IMR-90 (cell line): ENCODE measurements at regions not wholly inside any gene's neighbourhood (a gene's known extent, or its start where the extent isn't known, plus 50 kb on each side); places are given as distances from the start of the nearest gene placed in this dataset.

ENCODE experiments used
- ATAC-seq: fragments of 200-7000 bp; cut with Tn5 transposase; 2 replicates; pipeline ENCODE4 v1.9.1; 2020; ENCODE audit warnings: low read depth, mild to moderate bottlenecking, moderate library complexity
- BruUV-seq: library from RNA; stranded (reverse); fragments of 400-500 nt; replicated peaks from 2 replicates; lab custom pipeline; 2021; lab: Mats Ljungman, UMichigan
- CTCF ChIA-PET: fragments of 300-600 bp; formaldehyde crosslinking; extraction: SDS; loops from one replicate; lab custom pipeline; 2021; ENCODE audit warnings: antibody characterized with exemption; lab: Yijun Ruan, JAX
- POLR2A ChIA-PET: fragments of 300-600 bp; sonication (Branson Sonifier 250); formaldehyde crosslinking; loops from one replicate; lab custom pipeline; 2022; ENCODE audit warnings: antibody characterized with exemption; ENCODE audit not compliant: unreplicated experiment; lab: Charles Lee
- DNase-seq: peaks from one replicate; pipeline ENCODE4 v3.0.0; 2013
- H2AFZ ChIP-seq: replicated peaks from 2 replicates; pipeline ENCODE3; 2013; ENCODE audit warnings: low read length, mild to moderate bottlenecking; ENCODE audit not compliant: poor library complexity
- H2AK5ac ChIP-seq: 2 replicates; pipeline ENCODE4 v1.6.1; 2013; ENCODE audit warnings: low read depth, low read length, inconsistent platforms
- H2AK9ac ChIP-seq: replicated peaks from 2 replicates; pipeline ENCODE3; 2013; ENCODE audit warnings: mild to moderate bottlenecking, low read depth, low read length, moderate library complexity; ENCODE audit not compliant: poor library complexity
- H2BK120ac ChIP-seq: 2 replicates; pipeline ENCODE4 v1.6.1; 2013; ENCODE audit warnings: low read depth, low read length, inconsistent platforms
- H2BK15ac ChIP-seq: 3 replicates; pipeline ENCODE4 v1.6.1; 2013; ENCODE audit warnings: low read depth, low read length, inconsistent platforms
- H2BK20ac ChIP-seq: 2 replicates; pipeline ENCODE4 v1.6.1; 2013; ENCODE audit warnings: low read depth, mild to moderate bottlenecking, inconsistent platforms, low read length, moderate library complexity
- H2BK5ac ChIP-seq: 2 replicates; pipeline ENCODE4 v1.6.1; 2013; ENCODE audit warnings: mild to moderate bottlenecking, low read depth, low read length, inconsistent platforms; ENCODE audit not compliant: poor library complexity, severe bottlenecking
- H3K14ac ChIP-seq: replicated peaks from 2 replicates; pipeline ENCODE4 v1.6.1; 2013; ENCODE audit warnings: low read depth, low read length, inconsistent platforms
- H3K18ac ChIP-seq: 2 replicates; pipeline ENCODE4 v1.6.1; 2013; ENCODE audit warnings: low read depth, low read length, control low read depth
- H3K23ac ChIP-seq: 2 replicates; pipeline ENCODE4 v1.6.1; 2013; ENCODE audit warnings: low read depth, low read length, inconsistent platforms
- H3K27ac ChIP-seq: 2 replicates; pipeline ENCODE4 v1.5.1; 2013; ENCODE audit warnings: mild to moderate bottlenecking, control low read depth, low read length; ENCODE audit not compliant: insufficient read depth
- H3K27me3 ChIP-seq: 2 replicates; pipeline ENCODE4 v1.6.1; 2013; ENCODE audit warnings: low read length; ENCODE audit not compliant: control insufficient read depth, insufficient read depth
- H3K36me3 ChIP-seq: 2 replicates; pipeline ENCODE4 v1.6.1; 2013; ENCODE audit warnings: low read length, mixed read lengths; ENCODE audit not compliant: control insufficient read depth, insufficient read depth
- H3K4ac ChIP-seq: 2 replicates; pipeline ENCODE4 v1.6.1; 2013; ENCODE audit warnings: low read depth, low read length, inconsistent platforms
- H3K4me1 ChIP-seq: 2 replicates; pipeline ENCODE4 v1.6.1; 2013; ENCODE audit warnings: low read length, mixed read lengths; ENCODE audit not compliant: control insufficient read depth, insufficient read depth
- H3K4me2 ChIP-seq: 2 replicates; pipeline ENCODE4 v1.6.1; 2013; ENCODE audit warnings: low read depth, mild to moderate bottlenecking, control low read depth, low read length, moderate library complexity
- H3K4me3 ChIP-seq: 2 replicates; pipeline ENCODE4 v1.5.1; 2013; ENCODE audit warnings: low read depth, mild to moderate bottlenecking, control low read depth, low read length, moderate library complexity; ENCODE audit not compliant: insufficient read depth
- H3K56ac ChIP-seq: 2 replicates; pipeline ENCODE4 v1.6.1; 2013; ENCODE audit warnings: low read length, inconsistent platforms; ENCODE audit not compliant: insufficient read depth; ENCODE audit errors: extremely low read depth
- H3K79me1 ChIP-seq, 2 experiments: 2 replicates each; pipeline ENCODE4 v1.6.1; 2013; ENCODE audit warnings: low read length in 2 of 2, inconsistent platforms in 1 of 2, low read depth in 1 of 2
- H3K9ac ChIP-seq: 2 replicates; pipeline ENCODE4 v1.6.1; 2013; ENCODE audit warnings: low read depth, low read length, control low read depth
- H3K9me1 ChIP-seq: 2 replicates; pipeline ENCODE4 v1.6.1; 2013; ENCODE audit warnings: low read length, inconsistent platforms; ENCODE audit not compliant: insufficient read depth
- H3K9me3 ChIP-seq: 2 replicates; pipeline ENCODE4 v1.6.1; 2013; ENCODE audit warnings: low read length; ENCODE audit not compliant: control insufficient read depth, insufficient read depth
- H4K20me1 ChIP-seq: 2 replicates; pipeline ENCODE4 v1.6.1; 2013; ENCODE audit warnings: low read length, inconsistent platforms; ENCODE audit not compliant: insufficient read depth
- H4K5ac ChIP-seq: 2 replicates; pipeline ENCODE4 v1.6.1; 2013; ENCODE audit warnings: mild to moderate bottlenecking, low read depth, low read length, control low read depth
- H4K8ac ChIP-seq, 2 experiments: 2 replicates each; pipeline ENCODE4 v1.6.1; 2013; ENCODE audit warnings: low read depth in 2 of 2, low read length in 2 of 2, control low read depth in 1 of 2, inconsistent platforms in 1 of 2
- H4K91ac ChIP-seq: 2 replicates; pipeline ENCODE4 v1.6.1; 2013; ENCODE audit warnings: low read depth, low read length, inconsistent platforms; ENCODE audit not compliant: insufficient read depth
- BHLHE40 ChIP-seq: fragments of 150-350 bp; IDR thresholded peaks from 2 replicates; pipeline ENCODE4 v1.6.1; 2016; ENCODE audit warnings: mild to moderate bottlenecking, low read depth, low read length
- ELK1 ChIP-seq: fragments of 150-350 bp; IDR thresholded peaks from 2 replicates; pipeline ENCODE4 v1.6.1; 2016; ENCODE audit warnings: low read depth, mild to moderate bottlenecking, low read length, moderate library complexity, borderline replicate concordance
- MAFK ChIP-seq: IDR thresholded peaks from 2 replicates; pipeline ENCODE4 v1.6.1; 2012; ENCODE audit warnings: low read depth, low read length, improper control_type of control experiment
- MXI1 ChIP-seq: IDR thresholded peaks from 2 replicates; pipeline ENCODE4 v1.6.1; 2012; ENCODE audit warnings: low read depth, mild to moderate bottlenecking, low read length, moderate library complexity, borderline replicate concordance
- NFE2L2 ChIP-seq: fragments of 150-350 bp; IDR thresholded peaks from 2 replicates; pipeline ENCODE4 v1.6.1; 2016; ENCODE audit warnings: low read depth, mild to moderate bottlenecking, low read length
- POLR2A ChIP-seq: IDR thresholded peaks from 2 replicates; pipeline ENCODE4 v1.6.1; 2012; ENCODE audit warnings: mild to moderate bottlenecking, low read depth, low read length
- RAD21 ChIP-seq: IDR thresholded peaks from 2 replicates; pipeline ENCODE4 v1.6.1; 2012; ENCODE audit warnings: low read length, improper control_type of control experiment
- SMC3 ChIP-seq: fragments of 150-350 bp; IDR thresholded peaks from 2 replicates; pipeline ENCODE4 v1.6.1; 2016; ENCODE audit warnings: low read depth, mild to moderate bottlenecking, antibody characterized with exemption, low read length, moderate library complexity
- WGBS, 2 experiments: methylation state at CpG; one replicate each; pipeline versions ENCODE4 v1.1.5 to v1.1.7; 2013; ENCODE audit warnings: missing lambda C conversion rate in 2 of 2; ENCODE audit not compliant: insufficient read length in 1 of 2; ENCODE audit errors: extremely low coverage in 2 of 2; 5-methylcytosine and 5-hydroxymethylcytosine counted together
- dilution Hi-C: fragments of 300-500 bp; cut with HindIII; formaldehyde crosslinking; loops from one replicate; pipeline ENCODE4 v1.14.3; 2018; ENCODE audit warnings: low sequenced_read_pairs; ENCODE audit not compliant: unreplicated experiment
- in situ Hi-C: fragments of 300-500 bp; cut with MboI; formaldehyde crosslinking; loops from 3 replicates; pipeline ENCODE4 v1.14.3; 2019; ENCODE audit warnings: low sequenced_read_pairs, inconsistent platforms, mixed read lengths
- intact Hi-C: fragments of 100-400 bp; cut with micrococcal nuclease; formaldehyde crosslinking; loops from 2 replicates; pipeline ENCODE4 v1.10.0; 2022
- TF ChIP-seq, protein P1 (sequence below): conservative IDR thresholded peaks from 2 replicates; pipeline ENCODE4 v1.5.1; 2012; ENCODE audit warnings: mild to moderate bottlenecking, low read depth, low read length, improper control_type of control experiment
- TF ChIP-seq, protein P2 (sequence below): fragments of 150-350 bp; IDR thresholded peaks from 2 replicates; pipeline ENCODE4 v1.6.1; 2017; ENCODE audit warnings: mild to moderate bottlenecking, antibody characterized with exemption, low read length, low read depth

DNA sequence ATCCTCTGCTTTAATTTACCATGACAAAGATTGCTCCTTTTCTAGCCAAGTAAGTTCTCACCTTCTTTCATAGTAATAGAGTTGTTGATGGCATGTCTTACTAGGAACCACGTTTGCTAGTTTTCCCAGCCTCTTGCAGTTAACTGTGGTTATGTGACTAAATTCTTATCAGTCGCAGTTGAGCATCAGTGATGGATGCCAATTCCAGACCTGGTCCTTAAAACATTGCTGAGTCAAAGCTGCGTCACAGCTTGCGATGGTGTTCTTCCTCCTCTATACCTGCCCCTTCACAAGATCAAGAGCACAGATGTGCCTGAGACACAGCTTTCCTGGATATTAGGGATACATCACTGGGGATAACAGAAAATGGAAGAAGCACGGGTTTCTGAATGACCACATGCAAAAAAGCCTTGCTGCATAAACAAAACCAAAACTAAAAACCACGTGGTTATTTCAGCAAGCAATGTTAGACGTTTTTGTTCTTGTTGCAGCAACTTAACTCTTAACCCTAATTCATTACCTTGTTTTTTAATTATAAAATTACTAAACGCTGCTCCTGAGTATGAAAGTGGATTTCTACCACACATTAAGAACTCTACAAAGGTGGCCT, 97.6 kb upstream of the DACH1 start:
- dilution Hi-C loops (no loop called here), intact Hi-C loops (no loop called here), in situ Hi-C loops (no loop called here)
- no peak overlapping the region for H2AFZ ChIP-seq
- no peak overlapping the region for H4K5ac ChIP-seq
- H3K36me3 ChIP-seq: no peaks in the 10 kb centered on the region
- TF ChIP-seq, protein P1, sequence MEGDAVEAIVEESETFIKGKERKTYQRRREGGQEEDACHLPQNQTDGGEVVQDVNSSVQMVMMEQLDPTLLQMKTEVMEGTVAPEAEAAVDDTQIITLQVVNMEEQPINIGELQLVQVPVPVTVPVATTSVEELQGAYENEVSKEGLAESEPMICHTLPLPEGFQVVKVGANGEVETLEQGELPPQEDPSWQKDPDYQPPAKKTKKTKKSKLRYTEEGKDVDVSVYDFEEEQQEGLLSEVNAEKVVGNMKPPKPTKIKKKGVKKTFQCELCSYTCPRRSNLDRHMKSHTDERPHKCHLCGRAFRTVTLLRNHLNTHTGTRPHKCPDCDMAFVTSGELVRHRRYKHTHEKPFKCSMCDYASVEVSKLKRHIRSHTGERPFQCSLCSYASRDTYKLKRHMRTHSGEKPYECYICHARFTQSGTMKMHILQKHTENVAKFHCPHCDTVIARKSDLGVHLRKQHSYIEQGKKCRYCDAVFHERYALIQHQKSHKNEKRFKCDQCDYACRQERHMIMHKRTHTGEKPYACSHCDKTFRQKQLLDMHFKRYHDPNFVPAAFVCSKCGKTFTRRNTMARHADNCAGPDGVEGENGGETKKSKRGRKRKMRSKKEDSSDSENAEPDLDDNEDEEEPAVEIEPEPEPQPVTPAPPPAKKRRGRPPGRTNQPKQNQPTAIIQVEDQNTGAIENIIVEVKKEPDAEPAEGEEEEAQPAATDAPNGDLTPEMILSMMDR: no peak
- TF ChIP-seq BHLHE40: no peak
- TF ChIP-seq MXI1: no peak
- no peak for TF ChIP-seq POLR2A
- TF ChIP-seq SMC3: no peak
- no peak for TF ChIP-seq MAFK
- no peak for TF ChIP-seq ELK1
- TF ChIP-seq, protein P2, sequence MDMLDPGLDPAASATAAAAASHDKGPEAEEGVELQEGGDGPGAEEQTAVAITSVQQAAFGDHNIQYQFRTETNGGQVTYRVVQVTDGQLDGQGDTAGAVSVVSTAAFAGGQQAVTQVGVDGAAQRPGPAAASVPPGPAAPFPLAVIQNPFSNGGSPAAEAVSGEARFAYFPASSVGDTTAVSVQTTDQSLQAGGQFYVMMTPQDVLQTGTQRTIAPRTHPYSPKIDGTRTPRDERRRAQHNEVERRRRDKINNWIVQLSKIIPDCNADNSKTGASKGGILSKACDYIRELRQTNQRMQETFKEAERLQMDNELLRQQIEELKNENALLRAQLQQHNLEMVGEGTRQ: no peak
- no peak for TF ChIP-seq RAD21
- TF ChIP-seq NFE2L2: no peak
- H3K27ac ChIP-seq: no peak overlapping the region
- no peak overlapping the region for H3K4me3 ChIP-seq
- H2BK5ac ChIP-seq: no peak overlapping the region
- H2BK15ac ChIP-seq: no peak overlapping the region
- ChIA-PET POLR2A (no interaction called here), CTCF (interaction anchor here (0.6 kb wide), 1 partner anchor 59 kb away, joined by 3 read pairs; no protein-coding TSS in a partner anchor)
- H4K8ac ChIP-seq: no peak overlapping the region
- ATAC-seq: no peak
- H2BK20ac ChIP-seq: no peak overlapping the region
- H3K18ac ChIP-seq: no peak overlapping the region
- no peaks in the 10 kb centered on the region; the same call in 1 of the 2 replicates for H3K9me3 ChIP-seq
- H2BK120ac ChIP-seq: no peak overlapping the region
- no peak overlapping the region for H3K4me2 ChIP-seq
- no peak overlapping the region for H4K91ac ChIP-seq
- H3K14ac ChIP-seq: no peak overlapping the region
- no peak overlapping the region for H2AK5ac ChIP-seq
- no peak overlapping the region for H3K56ac ChIP-seq
- H3K9ac ChIP-seq: no peak overlapping the region
- 60% methylated on average over 2 of the region's 8 CpGs; no CpG with 5 or more reads in 1 of the 2 experiments for WGBS, 2 experiments
- no peak overlapping the region for H3K4ac ChIP-seq
- H3K79me1 ChIP-seq: no peaks in the 10 kb centered on the region
- no peaks in the 10 kb centered on the region for H3K9me1 ChIP-seq
- no peaks in the 10 kb centered on the region for H3K4me1 ChIP-seq
- no peak for DNase-seq
- no peak overlapping the region for H2AK9ac ChIP-seq
- no peaks in the 10 kb centered on the region for H4K20me1 ChIP-seq
- no peak overlapping the region for H3K23ac ChIP-seq
- no peaks in the 10 kb centered on the region for H3K27me3 ChIP-seq
- no TSS peak for BruUV-seq
